HS-5 (cell line): ENCODE measurements at regions not wholly inside any gene's neighbourhood (a gene's known extent, or its start where the extent isn't known, plus 50 kb on each side); places are given as distances from the start of the nearest gene placed in this dataset.

Source experiments
- DNase-seq: peaks from one replicate; pipeline ENCODE4 v3.0.0-alpha.2; 2012; ENCODE audit warnings: low read depth

- no peak for DNase-seq
Observed at GRCh38 chr3:105214590-105214989, 152.1 kb upstream of the ALCAM start.

DNA sequence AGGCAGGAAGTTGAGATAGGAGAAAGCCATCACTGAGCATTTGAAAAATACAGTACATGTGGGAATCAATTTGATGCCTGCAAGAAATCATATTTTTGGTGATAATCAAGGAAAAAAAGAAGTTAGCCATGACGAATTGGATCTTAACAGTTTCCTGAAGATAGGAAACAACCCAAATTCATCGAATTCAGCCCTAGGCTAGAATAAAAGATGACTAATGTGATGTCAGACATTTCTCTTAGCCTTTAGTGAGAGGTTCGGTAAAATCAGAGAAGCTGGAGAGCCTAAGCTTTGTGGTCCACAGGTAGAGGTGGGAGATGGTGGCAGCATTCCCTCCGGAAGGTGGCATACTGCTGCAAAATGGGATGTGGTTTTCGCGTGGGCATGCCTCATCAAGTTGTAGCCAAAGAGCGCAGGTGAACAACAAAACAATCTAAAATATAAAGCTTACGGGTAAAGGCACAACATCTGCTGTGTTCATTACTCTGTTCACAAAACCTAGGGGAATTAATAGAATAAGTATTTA lies 144.1 kb upstream of the ALCAM start:
- no peak for DNase-seq

DNA sequence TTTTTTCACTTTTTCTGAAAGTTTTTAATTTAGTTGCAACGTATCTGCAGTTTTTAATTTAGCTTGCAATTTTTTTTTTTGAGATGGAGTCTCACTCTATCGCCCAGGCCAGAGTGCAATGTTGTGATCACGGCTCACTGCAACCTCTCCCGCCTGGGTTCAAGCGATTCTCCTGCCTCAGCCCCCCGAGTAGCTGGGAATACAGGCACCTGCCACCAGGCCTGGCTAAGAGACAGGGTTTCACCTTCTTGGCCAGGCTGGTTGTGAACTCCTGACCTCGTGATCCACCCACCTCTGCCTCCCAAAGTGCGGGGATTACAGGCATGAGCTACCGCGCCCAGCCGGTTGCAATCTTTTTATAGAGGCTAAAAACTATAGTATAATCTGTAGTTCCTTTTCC lies 142.9 kb upstream of the ALCAM start:
- DNase-seq: no peak

DNA sequence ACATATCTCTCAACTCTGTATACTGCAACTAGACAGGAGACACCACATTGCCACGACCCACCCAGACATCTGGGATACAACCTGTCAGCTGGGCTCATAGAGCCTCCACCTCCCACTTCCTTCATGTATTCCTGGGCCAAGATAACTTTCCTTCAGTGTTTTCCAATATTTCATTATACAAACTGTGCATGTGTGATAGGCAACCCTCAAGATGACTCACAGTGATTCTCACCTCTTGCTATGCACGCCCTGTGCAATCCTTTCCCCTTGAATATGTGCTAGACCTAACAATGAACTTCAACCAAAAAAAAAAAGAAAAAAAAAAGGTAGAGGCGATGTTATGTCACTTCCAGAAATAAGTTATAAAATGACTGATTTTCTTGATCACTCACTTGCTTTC lies 138.0 kb upstream of the ALCAM start:
- DNase-seq: no peak

DNA sequence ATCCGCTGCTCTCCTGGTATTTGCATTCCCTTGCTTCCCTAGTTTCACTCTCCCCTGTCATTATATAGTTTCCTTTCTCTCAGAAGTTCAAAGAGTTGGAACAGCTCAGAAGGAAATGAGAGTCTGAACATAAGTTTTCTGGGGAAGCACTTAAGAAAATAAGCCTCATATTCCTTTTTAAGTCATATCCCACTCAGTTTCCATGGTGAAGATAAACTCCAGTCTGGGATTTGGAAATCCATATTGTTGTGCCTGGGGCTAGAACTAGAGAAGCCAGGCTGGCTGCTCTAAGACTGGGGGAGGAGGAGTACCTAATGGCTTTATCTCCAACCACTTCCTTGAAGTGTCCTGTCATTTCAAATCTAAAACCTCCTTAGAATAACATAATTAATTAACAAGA lies 134.2 kb upstream of the ALCAM start:
- no peak for DNase-seq

- DNase-seq: no peak
Observed at GRCh38 chr3:105233010-105233409, 133.7 kb upstream of the ALCAM start.

GRCh38 chr3:105235221-105235620 lies 131.5 kb upstream of the ALCAM start:
- no peak for DNase-seq

GRCh38 chr3:105235785-105236184 lies 130.9 kb upstream of the ALCAM start:
- DNase-seq: no peak

DNA sequence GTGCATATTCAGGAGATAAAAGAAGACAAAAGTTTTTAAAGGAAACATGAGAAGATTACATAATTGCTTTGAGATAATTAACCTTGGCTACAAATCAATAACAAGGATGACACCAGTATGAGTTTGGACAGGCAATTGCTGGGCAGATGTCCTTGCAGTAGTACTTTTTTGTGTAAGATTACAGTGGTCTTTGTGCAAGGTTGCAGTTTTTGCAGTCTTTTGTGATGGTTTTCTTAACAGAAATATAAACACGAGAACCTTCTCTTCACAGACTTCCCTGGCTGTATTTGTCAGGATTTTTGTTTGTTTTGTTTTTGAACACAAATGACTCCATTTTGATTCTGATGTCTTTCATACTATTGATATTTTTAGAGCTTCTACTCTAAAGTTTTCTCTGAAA lies 128.3 kb upstream of the ALCAM start:
- DNase-seq: no peak

- no peak for DNase-seq
Observed at GRCh38 chr3:105243076-105243475, 123.6 kb upstream of the ALCAM start.

- no peak for DNase-seq
Observed at GRCh38 chr3:105246536-105246935, 120.2 kb upstream of the ALCAM start.

DNA sequence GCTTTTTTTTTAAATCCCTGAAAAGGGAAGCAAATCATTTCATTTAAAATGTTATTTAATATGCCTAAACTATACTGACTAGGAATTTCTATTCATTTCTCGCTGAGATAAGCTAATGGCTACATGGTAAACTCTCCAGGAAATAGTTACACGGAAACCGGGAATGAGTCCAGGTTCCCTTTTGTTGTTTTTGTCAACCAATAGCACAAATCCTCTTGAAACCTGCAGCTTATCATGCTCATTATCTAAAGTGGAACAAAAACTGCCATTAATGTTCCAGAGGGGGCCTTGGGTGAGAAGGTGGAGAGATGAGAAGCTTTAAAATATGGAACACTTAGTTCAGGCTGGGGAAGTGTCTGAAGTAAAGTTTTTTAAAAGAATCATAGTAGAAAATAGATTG lies 113.5 kb upstream of the ALCAM start:
- DNase-seq: no peak

DNA sequence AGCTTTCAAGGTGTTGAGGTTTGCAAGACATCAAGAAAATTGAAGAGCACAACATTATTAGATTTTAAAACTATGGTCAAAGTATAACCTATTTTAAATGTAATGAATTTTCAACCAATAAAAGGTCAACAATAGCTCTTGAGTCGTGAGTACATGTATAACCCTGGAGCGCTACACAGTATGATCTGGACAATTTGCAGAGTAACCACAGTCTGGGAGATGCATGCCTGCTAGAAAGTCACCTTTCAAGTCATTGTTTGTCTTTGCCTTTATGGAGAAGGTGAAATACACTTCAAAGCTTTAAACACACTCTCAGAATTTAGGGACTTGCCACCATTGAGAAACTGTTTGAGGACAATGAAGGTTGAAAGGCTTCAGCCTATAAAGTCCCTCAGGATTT lies 112.6 kb upstream of the ALCAM start:
- no peak for DNase-seq

DNA sequence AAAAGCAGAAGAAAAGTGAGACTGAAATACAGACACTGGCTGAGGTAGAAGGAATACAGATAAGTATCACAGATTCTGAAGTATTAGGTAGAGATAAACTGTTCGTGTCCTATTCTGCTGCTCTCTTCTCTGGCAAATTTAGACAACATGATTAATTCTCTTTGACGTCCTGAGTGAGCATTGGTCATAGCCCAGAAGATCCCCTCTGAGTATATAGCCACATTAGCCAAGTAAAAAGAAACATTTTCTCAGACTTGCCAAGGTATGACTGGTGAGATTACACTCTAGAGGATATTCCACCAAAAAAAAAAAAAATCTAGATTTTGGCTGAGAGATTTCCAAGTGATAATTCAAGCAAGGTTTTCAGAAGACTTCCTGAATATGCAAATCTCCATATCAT lies 111.4 kb upstream of the ALCAM start:
- DNase-seq: no peak

DNA sequence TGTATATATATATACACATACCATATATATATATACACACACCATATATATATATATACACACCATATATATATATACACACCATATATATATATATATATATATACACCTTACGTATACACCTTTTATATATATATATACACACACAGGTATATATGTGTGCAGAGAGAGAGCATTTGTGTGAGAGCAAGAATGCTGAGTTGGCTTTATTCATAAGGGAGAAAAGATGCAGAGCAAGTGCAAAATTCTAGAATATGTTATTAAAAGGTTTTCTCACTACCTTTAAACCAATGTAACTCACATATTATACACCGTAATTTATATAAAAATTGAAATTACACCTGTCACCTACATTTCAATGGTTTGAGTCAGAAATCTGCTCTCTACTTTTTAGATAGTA lies 107.2 kb upstream of the ALCAM start:
- DNase-seq: no peak

- no peak for DNase-seq
Observed at GRCh38 chr3:105260385-105260784, 106.3 kb upstream of the ALCAM start.

DNA sequence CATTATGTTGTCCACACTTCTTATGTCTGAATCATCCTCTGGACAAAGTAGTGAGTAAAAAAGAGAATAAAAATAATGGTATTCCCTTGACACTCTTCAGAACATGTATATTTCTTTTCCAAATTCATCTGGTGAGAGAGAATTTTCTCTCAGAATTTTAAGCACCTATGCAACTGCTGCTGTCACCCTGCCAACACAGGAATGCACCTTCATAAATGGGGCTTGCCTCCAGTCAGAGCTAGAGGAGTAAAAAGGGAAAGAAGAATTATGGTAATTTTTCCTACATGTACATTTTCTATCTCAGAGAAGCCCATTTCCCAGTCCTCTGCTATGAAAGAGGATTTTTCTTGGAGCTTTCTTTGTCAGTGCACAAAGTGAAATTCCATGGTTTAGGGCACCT lies 92.2 kb upstream of the ALCAM start:
- DNase-seq: no peak

DNA sequence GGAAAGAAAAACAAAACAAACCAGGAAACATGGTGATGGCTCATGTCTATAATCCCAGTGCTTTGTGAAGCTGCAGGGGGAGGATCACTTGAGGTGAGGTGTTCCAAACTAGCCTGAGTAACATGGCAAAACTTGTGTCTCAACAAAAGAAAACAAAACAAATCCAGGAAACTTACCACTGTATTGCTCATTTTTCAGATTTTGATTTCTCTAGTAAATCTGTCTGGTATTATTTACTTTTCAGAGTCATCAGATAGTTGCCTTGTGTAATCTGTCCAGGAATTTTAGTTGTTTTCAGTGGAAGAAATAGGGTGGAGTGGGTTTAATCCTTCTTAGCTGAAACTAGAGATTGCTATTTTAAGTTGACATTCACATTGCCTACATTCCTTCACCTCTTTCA lies 91.8 kb upstream of the ALCAM start:
- peak; percentile 56 for DNase-seq

- no peak for DNase-seq
Observed at GRCh38 chr3:105277656-105278055, 89.1 kb upstream of the ALCAM start.

DNA sequence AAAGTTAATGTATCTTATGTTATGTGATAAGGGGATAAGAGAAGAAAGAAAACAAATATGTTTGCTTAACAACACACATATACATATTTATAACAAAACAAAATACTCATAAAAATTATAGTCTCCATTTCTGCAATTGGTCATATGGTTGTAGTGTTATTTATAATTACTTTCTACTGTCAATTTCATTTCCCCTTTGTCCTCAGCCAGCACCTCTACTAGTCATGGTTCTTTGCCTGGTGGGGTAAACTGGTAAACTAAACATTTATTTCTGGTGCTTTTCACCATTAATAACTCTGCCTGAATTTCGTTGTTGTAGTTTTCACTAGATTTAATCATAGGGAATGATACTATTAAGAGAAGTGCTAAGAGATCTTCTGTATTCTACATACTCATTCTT lies 88.0 kb upstream of the ALCAM start:
- no peak for DNase-seq

GRCh38 chr3:105281989-105282388 lies 84.7 kb upstream of the ALCAM start:
- no peak for DNase-seq

- peak; percentile 22 for DNase-seq
Observed at GRCh38 chr3:105284876-105285275, 81.8 kb upstream of the ALCAM start.

DNA sequence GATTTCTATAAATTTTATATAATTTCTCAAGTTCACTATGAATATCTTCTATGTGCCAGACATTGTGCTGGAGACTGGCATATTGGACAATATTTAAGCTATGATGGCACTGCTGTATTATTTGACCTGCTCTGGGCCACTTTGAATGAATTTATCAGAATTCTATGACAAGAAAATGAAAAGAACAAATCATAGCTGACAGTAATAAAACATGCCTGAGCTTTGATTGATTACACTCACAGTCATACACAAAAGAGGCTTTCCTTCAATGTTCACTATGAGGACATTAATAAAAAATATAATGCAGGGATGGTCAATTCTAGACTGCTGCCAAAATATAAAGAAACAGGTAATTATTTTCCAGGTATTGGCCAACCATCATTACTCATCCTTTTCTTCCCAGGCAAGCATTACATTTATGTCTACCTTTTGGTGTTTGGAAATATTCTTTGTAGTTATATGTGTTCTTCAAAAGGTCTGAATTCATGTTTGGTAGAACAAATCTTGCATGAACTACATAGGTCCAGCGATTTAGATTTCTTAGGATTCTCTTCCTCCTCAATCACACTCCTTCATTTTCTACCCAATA lies 81.0 kb upstream of the ALCAM start:
- DNase-seq: no peak

GRCh38 chr3:105293441-105293840 lies 73.3 kb upstream of the ALCAM start:
- DNase-seq: no peak
